ENCODE measurements at regions not wholly inside any gene's neighbourhood (a gene's known extent, or its start where the extent isn't known, plus 50 kb on each side); places are given as distances from the start of the nearest gene placed in this dataset.

GRCh38 chr5:127998950-127999615, 84.5 kb upstream of the SLC12A2 start:
- Mint-ChIP-seq H3K4me3 (ENCODE audit: unreplicated experiment) (no peak overlapping the region), H3K9me3 (ENCODE audit: unreplicated experiment) (no peaks in the 10 kb centered on the region), H3K27me3 (ENCODE audit: insufficient read depth, unreplicated experiment) (no peaks in the 10 kb centered on the region), H3K4me1 (ENCODE audit: insufficient read depth, unreplicated experiment) (no peaks in the 10 kb centered on the region), H3K36me3 (ENCODE audit: insufficient read depth, unreplicated experiment) (no peaks in the 10 kb centered on the region), H3K27ac (ENCODE audit: low read depth, unreplicated experiment) (no peak overlapping the region)
- BruUV-seq (replicated peaks): no TSS peak
- POLR2A ChIA-PET: interaction anchor here (0.6 to 1.2 kb wide), 5 partner anchors 9 to 1575 kb away, joined by 3 read pairs; no protein-coding TSS in a partner anchor
- TF ChIP-seq CTCF (IDR thresholded peaks at IDR 0.05; ENCODE audit: unreplicated experiment): no peak
- DNase-seq (ENCODE audit: unreplicated experiment): no peak
- CTCF ChIA-PET: interaction anchor here (0.7 to 1.3 kb wide), 5 partner anchors 8 to 16 kb away, joined by 3 to 6 read pairs (median 3); no protein-coding TSS in a partner anchor
- intact Hi-C loops (cut with micrococcal nuclease): no loop called here

- no peaks in the 10 kb centered on the region for H3K9me3 Mint-ChIP-seq (ENCODE audit: unreplicated experiment)
- POLR2A ChIA-PET: interaction anchor here (0.7 to 1.1 kb wide), 2 partner anchors 33 to 65 kb away, joined by 3 read pairs; no protein-coding TSS in a partner anchor
- no peak for DNase-seq (ENCODE audit: unreplicated experiment)
- CTCF ChIA-PET: interaction anchor here (1.1 kb wide), 1 partner anchor 9 kb away, joined by 6 read pairs; no protein-coding TSS in a partner anchor
- H3K4me1 Mint-ChIP-seq (ENCODE audit: insufficient read depth, unreplicated experiment): no peaks in the 10 kb centered on the region
- BruUV-seq (replicated peaks): no TSS peak
- no peak overlapping the region for H3K27ac Mint-ChIP-seq (ENCODE audit: low read depth, unreplicated experiment)
- H3K36me3 Mint-ChIP-seq (ENCODE audit: insufficient read depth, unreplicated experiment): no peaks in the 10 kb centered on the region
- no peak overlapping the region for H3K4me3 Mint-ChIP-seq (ENCODE audit: unreplicated experiment)
- no peak for TF ChIP-seq CTCF (IDR thresholded peaks at IDR 0.05; ENCODE audit: unreplicated experiment)
- H3K27me3 Mint-ChIP-seq (ENCODE audit: insufficient read depth, unreplicated experiment): no peaks in the 10 kb centered on the region
- intact Hi-C loops (cut with micrococcal nuclease): no loop called here
These were observed 83.7 kb upstream of the SLC12A2 start for GRCh38 chr5:127999909-128000308.

GRCh38 chr5:128002425-128002824, 81.1 kb upstream of the SLC12A2 start:
- no peak for DNase-seq (ENCODE audit: unreplicated experiment)
- Mint-ChIP-seq H3K4me3 (ENCODE audit: unreplicated experiment) (no peak overlapping the region), H3K27me3 (ENCODE audit: insufficient read depth, unreplicated experiment) (no peaks in the 10 kb centered on the region), H3K4me1 (ENCODE audit: insufficient read depth, unreplicated experiment) (no peaks in the 10 kb centered on the region), H3K36me3 (ENCODE audit: insufficient read depth, unreplicated experiment) (no peaks in the 10 kb centered on the region), H3K27ac (ENCODE audit: low read depth, unreplicated experiment) (no peak overlapping the region), H3K9me3 (ENCODE audit: unreplicated experiment) (no peaks in the 10 kb centered on the region)
- intact Hi-C loops (cut with micrococcal nuclease): no loop called here
- no peak for TF ChIP-seq CTCF (IDR thresholded peaks at IDR 0.05; ENCODE audit: unreplicated experiment)
- no TSS peak for BruUV-seq (replicated peaks)
- CTCF ChIA-PET: interaction anchor here (0.6 to 1.5 kb wide), 5 partner anchors 9 to 1317 kb away, joined by 3 to 7 read pairs (median 3); no protein-coding TSS in a partner anchor
- POLR2A ChIA-PET: no interaction called here

- TF ChIP-seq CTCF (IDR thresholded peaks at IDR 0.05; ENCODE audit: unreplicated experiment): no peak
- no TSS peak for BruUV-seq (replicated peaks)
- intact Hi-C loops (cut with micrococcal nuclease): no loop called here
- ChIA-PET POLR2A (interaction anchor here (0.7 kb wide), 1 partner anchor 15 kb away, joined by 3 read pairs; no protein-coding TSS in a partner anchor), CTCF (interaction anchor here (0.7 to 1.7 kb wide), 4 partner anchors 9 to 337 kb away, joined by 3 to 7 read pairs (median 3); no protein-coding TSS in a partner anchor)
- Mint-ChIP-seq H3K4me3 (ENCODE audit: unreplicated experiment) (no peak overlapping the region), H3K27ac (ENCODE audit: low read depth, unreplicated experiment) (peak overlapping the region; percentile 7), H3K4me1 (ENCODE audit: insufficient read depth, unreplicated experiment) (no peaks in the 10 kb centered on the region), H3K9me3 (ENCODE audit: unreplicated experiment) (no peaks in the 10 kb centered on the region), H3K27me3 (ENCODE audit: insufficient read depth, unreplicated experiment) (no peaks in the 10 kb centered on the region), H3K36me3 (ENCODE audit: insufficient read depth, unreplicated experiment) (peaks cover 5% of the 10 kb centered on the region)
- no peak for DNase-seq (ENCODE audit: unreplicated experiment)
These were observed 75.6 kb upstream of the SLC12A2 start for GRCh38 chr5:128007939-128008338.
